HAP-1 (cell line): ENCODE measurements at regions not wholly inside any gene's neighbourhood (a gene's known extent, or its start where the extent isn't known, plus 50 kb on each side); places are given as distances from the start of the nearest gene placed in this dataset.
A peak's percentile ranks its signal among the peaks of the same experiment; 100 is the strongest.
"Not testable (repeated sequence)": the region's sequence is repeated elsewhere in the genome, so short reads cannot be mapped to it uniquely, and the experiment has no call there.

ENCODE experiments used
- DNase-seq, 2 experiments: peaks; one replicate each; pipeline ENCODE4 v3.0.0-alpha.2; 2016 to 2020; ENCODE audit warnings: low spot score in 2 of 2
- H3K27me3 ChIP-seq: fragments of 250-450 bp; sonication (Bioruptor Pico); 2 replicates; pipeline ENCODE4 v1.5.1; 2020; ENCODE audit warnings: low read depth, mild to moderate bottlenecking, moderate library complexity
- H3K36me3 ChIP-seq: fragments of 250-450 bp; sonication (Bioruptor Pico); replicated peaks from 2 replicates; pipeline ENCODE4 v1.5.1; 2020; ENCODE audit warnings: mild to moderate bottlenecking
- H3K4me1 ChIP-seq: fragments of 250-450 bp; sonication (Bioruptor Pico); 2 replicates; pipeline ENCODE4 v1.5.1; 2020; ENCODE audit warnings: mild to moderate bottlenecking
- H3K4me3 ChIP-seq: fragments of 250-450 bp; sonication (Bioruptor Pico); 2 replicates; pipeline ENCODE4 v1.5.1; 2020; ENCODE audit warnings: mild to moderate bottlenecking, moderate library complexity
- H3K9me3 ChIP-seq: fragments of 250-450 bp; sonication (Bioruptor Pico); 2 replicates; pipeline ENCODE4 v1.5.1; 2020; ENCODE audit warnings: mild to moderate bottlenecking, moderate library complexity
- in situ Hi-C: fragments of 300-500 bp; cut with MboI; formaldehyde crosslinking; loops from 3 replicates; pipeline ENCODE4 v1.14.3; 2020; ENCODE audit warnings: low sequenced_read_pairs, inconsistent platforms, mixed read lengths

- H3K9me3 ChIP-seq, in situ Hi-C loops, H3K36me3 ChIP-seq, H3K4me1 ChIP-seq, H3K27me3 ChIP-seq, H3K4me3 ChIP-seq: not testable (repeated sequence)
- peak in 1 of 2 experiments; percentile 29 for DNase-seq
Observed at GRCh38 chr2:90087792-90088191, 1396.3 kb downstream of the RPIA start.

- in situ Hi-C loops, H3K4me1 ChIP-seq, H3K9me3 ChIP-seq, H3K36me3 ChIP-seq, H3K4me3 ChIP-seq, DNase-seq, H3K27me3 ChIP-seq: not testable (repeated sequence)
Observed at GRCh38 chr2:90093571-90094270, 1402.2 kb downstream of the RPIA start.

- in situ Hi-C loops, H3K27me3 ChIP-seq: not testable (repeated sequence)
Observed at GRCh38 chr2:90097617-90098016, 1406.1 kb downstream of the RPIA start.

GRCh38 chr2:90105142-90105541 is 1413.7 kb downstream of the RPIA start:
- H3K4me3 ChIP-seq, H3K36me3 ChIP-seq, H3K4me1 ChIP-seq, in situ Hi-C loops, H3K9me3 ChIP-seq, H3K27me3 ChIP-seq: not testable (repeated sequence)
- peak; percentile 2 to 30 for DNase-seq

More at GRCh38 chr2:90097617-90098016, 1406.1 kb downstream of the RPIA start:
- not testable (repeated sequence) for H3K36me3 ChIP-seq, DNase-seq, H3K9me3 ChIP-seq, H3K4me3 ChIP-seq, H3K4me1 ChIP-seq

GRCh38 chr2:90123409-90123808 is 1431.9 kb downstream of the RPIA start:
- in situ Hi-C loops, H3K36me3 ChIP-seq, H3K27me3 ChIP-seq, H3K4me3 ChIP-seq, H3K9me3 ChIP-seq, H3K4me1 ChIP-seq, DNase-seq: not testable (repeated sequence)

- H3K36me3 ChIP-seq, DNase-seq: not testable (repeated sequence)
Observed at GRCh38 chr2:90139046-90139445, 1447.6 kb downstream of the RPIA start.

GRCh38 chr2:90141558-90141957 is 1450.1 kb downstream of the RPIA start:
- H3K36me3 ChIP-seq, in situ Hi-C loops, H3K9me3 ChIP-seq, H3K27me3 ChIP-seq, H3K4me3 ChIP-seq, H3K4me1 ChIP-seq, DNase-seq: not testable (repeated sequence)

More at GRCh38 chr2:90139046-90139445, 1447.6 kb downstream of the RPIA start:
- H3K9me3 ChIP-seq, H3K27me3 ChIP-seq, H3K4me1 ChIP-seq, in situ Hi-C loops, H3K4me3 ChIP-seq: not testable (repeated sequence)

GRCh38 chr2:90151805-90152204 is 1460.3 kb downstream of the RPIA start:
- DNase-seq, H3K4me3 ChIP-seq, H3K36me3 ChIP-seq, H3K9me3 ChIP-seq, H3K4me1 ChIP-seq, H3K27me3 ChIP-seq, in situ Hi-C loops: not testable (repeated sequence)

- H3K27me3 ChIP-seq, H3K36me3 ChIP-seq, H3K4me3 ChIP-seq, H3K9me3 ChIP-seq, in situ Hi-C loops, H3K4me1 ChIP-seq, DNase-seq: not testable (repeated sequence)
Observed at GRCh38 chr2:90170978-90171377, 1479.5 kb downstream of the RPIA start.

GRCh38 chr2:90173081-90173480 is 1481.6 kb downstream of the RPIA start:
- DNase-seq, H3K4me3 ChIP-seq, H3K9me3 ChIP-seq, H3K36me3 ChIP-seq, in situ Hi-C loops, H3K4me1 ChIP-seq, H3K27me3 ChIP-seq: not testable (repeated sequence)

GRCh38 chr2:90179591-90179990 is 1488.1 kb downstream of the RPIA start:
- H3K4me3 ChIP-seq, H3K36me3 ChIP-seq, DNase-seq, H3K9me3 ChIP-seq, in situ Hi-C loops, H3K4me1 ChIP-seq, H3K27me3 ChIP-seq: not testable (repeated sequence)

GRCh38 chr2:90207454-90208058 is 1516.1 kb downstream of the RPIA start:
- in situ Hi-C loops, result no loop called here
- DNase-seq, result peak; percentile 48 to 52
- peaks cover 5% of the 10 kb centered on the region for H3K4me1 ChIP-seq
- H3K27me3 ChIP-seq, result 0 out of 2 replicates have a peak, but pooled peaks cover 2% of the 10 kb centered on the region
- no peak overlapping the region for H3K4me3 ChIP-seq
- H3K36me3 ChIP-seq, result no peaks in the 10 kb centered on the region
- H3K9me3 ChIP-seq, result no peaks in the 10 kb centered on the region

GRCh38 chr2:90209009-90209408 is 1517.5 kb downstream of the RPIA start:
- H3K36me3 ChIP-seq, result no peaks in the 10 kb centered on the region
- H3K4me3 ChIP-seq, result no peak overlapping the region
- 0 out of 2 replicates have a peak, but pooled peaks cover 2% of the 10 kb centered on the region for H3K27me3 ChIP-seq
- no peaks in the 10 kb centered on the region for H3K4me1 ChIP-seq
- H3K9me3 ChIP-seq, result no peaks in the 10 kb centered on the region
- DNase-seq, result no peak
- in situ Hi-C loops, result no loop called here

GRCh38 chr2:90209806-90210205 is 1518.3 kb downstream of the RPIA start:
- Histone ChIP-seq H3K36me3 (no peaks in the 10 kb centered on the region), H3K4me3 (no peak overlapping the region), H3K27me3 (0 out of 2 replicates have a peak, but pooled peaks cover 2% of the 10 kb centered on the region), H3K9me3 (no peaks in the 10 kb centered on the region), H3K4me1 (no peaks in the 10 kb centered on the region)
- in situ Hi-C loops, result no loop called here
- no peak for DNase-seq
